ENCODE measurements at regions not wholly inside any gene's neighbourhood (a gene's known extent, or its start where the extent isn't known, plus 50 kb on each side); places are given as distances from the start of the nearest gene placed in this dataset.

DNA sequence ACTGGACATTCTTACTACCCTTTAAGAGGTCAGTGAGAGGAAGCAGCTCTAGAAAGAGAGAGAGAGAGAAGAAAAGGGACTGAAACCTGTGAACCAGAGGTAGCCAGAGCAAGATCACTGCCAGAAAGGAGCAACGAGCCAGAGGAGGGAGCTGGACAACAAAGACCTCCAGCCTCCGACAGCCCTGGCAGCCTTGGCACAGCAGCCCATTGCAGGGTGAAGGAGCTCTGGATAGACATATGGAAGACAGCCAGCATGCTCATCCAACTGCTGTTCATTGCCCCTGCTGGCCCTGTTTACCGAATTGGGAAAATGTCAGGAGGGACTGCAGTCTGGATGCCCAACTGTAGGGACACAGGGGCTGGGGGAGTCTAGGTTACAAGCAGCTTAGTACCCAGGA lies 228.4 kb upstream of the SLC35G4 start:
- Histone ChIP-seq H3K4me1 (ENCODE audit: insufficient read depth, insufficient read length) (no peaks in the 10 kb centered on the region), H3K4me3 (ENCODE audit: insufficient read length, low read depth) (no peak overlapping the region), H3K27me3 (ENCODE audit: insufficient read depth, insufficient read length) (no peaks in the 10 kb centered on the region), H3K9ac (ENCODE audit: insufficient read length, low read depth) (no peak overlapping the region), H3K36me3 (ENCODE audit: insufficient read depth, insufficient read length, low read length) (no peaks in the 10 kb centered on the region), H3K9me3 (ENCODE audit: insufficient read depth, low read length) (no peaks in the 10 kb centered on the region; the same call in 1 of the 2 replicates)
- TF ChIP-seq YY1 (IDR thresholded peaks at IDR 0.05; ENCODE audit: insufficient read depth, insufficient read length) (no peak), ZNF274 (IDR thresholded peaks at IDR 0.05; ENCODE audit: low read depth, low read length) (no peak), SUZ12 (IDR thresholded peaks at IDR 0.05; ENCODE audit: extremely low read depth, insufficient read depth, insufficient read length) (no peak)
- DNase-seq (ENCODE audit: low read depth, low spot score) = no peak

- no peak for TF ChIP-seq YY1 (IDR thresholded peaks at IDR 0.05; ENCODE audit: insufficient read depth, insufficient read length)
- TF ChIP-seq ZNF274 (IDR thresholded peaks at IDR 0.05; ENCODE audit: low read depth, low read length) = no peak
- no peak for TF ChIP-seq SUZ12 (IDR thresholded peaks at IDR 0.05; ENCODE audit: extremely low read depth, insufficient read depth, insufficient read length)
- Histone ChIP-seq H3K4me3 (ENCODE audit: insufficient read length, low read depth) (no peak overlapping the region), H3K27me3 (ENCODE audit: insufficient read depth, insufficient read length) (no peaks in the 10 kb centered on the region), H3K4me1 (ENCODE audit: insufficient read depth, insufficient read length) (no peaks in the 10 kb centered on the region), H3K36me3 (ENCODE audit: insufficient read depth, insufficient read length, low read length) (no peaks in the 10 kb centered on the region), H3K9me3 (ENCODE audit: insufficient read depth, low read length) (no peaks in the 10 kb centered on the region; the same call in 1 of the 2 replicates), H3K9ac (ENCODE audit: insufficient read length, low read depth) (no peak overlapping the region)
- no peak for DNase-seq (ENCODE audit: low read depth, low spot score)
Measured at GRCh38 chr18:11379660-11380059, 229.7 kb upstream of the SLC35G4 start.

DNA sequence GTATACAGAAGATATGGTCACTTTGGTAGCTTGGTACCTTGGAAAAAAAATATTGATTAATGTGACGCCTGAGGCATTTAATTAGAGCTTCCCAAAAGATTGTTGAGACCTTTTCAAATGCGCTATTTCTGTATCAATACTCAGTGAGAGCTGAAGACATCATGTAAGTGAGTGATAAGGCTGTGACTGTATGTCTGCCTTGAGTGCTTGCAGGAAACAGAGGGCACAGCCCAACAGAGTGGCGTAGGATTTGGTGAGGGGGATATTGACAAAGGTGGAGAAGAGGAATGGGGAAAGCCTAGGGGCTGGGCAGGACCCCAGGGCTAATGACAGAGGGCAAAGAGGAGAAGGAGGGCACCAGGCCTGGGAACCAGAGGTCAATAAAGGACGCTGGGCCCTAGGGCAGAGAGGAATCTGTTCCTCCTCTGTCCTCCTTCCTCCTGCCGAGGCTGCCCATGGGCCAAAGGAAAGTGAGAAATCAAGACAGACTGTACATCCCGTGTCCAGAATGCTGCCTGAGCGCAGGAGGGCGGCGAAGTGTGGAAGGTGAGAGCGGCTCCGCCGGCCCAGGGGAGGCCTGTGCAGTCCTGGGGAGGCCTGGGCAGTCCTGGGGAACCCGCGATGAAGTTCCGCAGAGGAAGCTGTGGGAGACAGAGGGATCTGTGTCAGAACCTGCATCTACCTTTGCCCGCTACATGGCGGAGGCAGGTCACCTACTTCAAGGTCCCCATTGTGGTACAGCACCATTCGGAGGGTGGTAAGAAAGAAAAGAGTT lies 228.6 kb upstream of the PIEZO2 start:
- Histone ChIP-seq H3K4me1 (ENCODE audit: insufficient read depth, insufficient read length) (no peaks in the 10 kb centered on the region), H3K9ac (ENCODE audit: insufficient read length, low read depth) (no peak overlapping the region), H3K9me3 (ENCODE audit: insufficient read depth, low read length) (no peaks in the 10 kb centered on the region; the same call in 1 of the 2 replicates), H3K4me3 (ENCODE audit: insufficient read length, low read depth) (no peak overlapping the region), H3K36me3 (ENCODE audit: insufficient read depth, insufficient read length, low read length) (no peaks in the 10 kb centered on the region), H3K27me3 (ENCODE audit: insufficient read depth, insufficient read length) (no peaks in the 10 kb centered on the region)
- TF ChIP-seq SUZ12 (IDR thresholded peaks at IDR 0.05; ENCODE audit: extremely low read depth, insufficient read depth, insufficient read length) (no peak), ZNF274 (IDR thresholded peaks at IDR 0.05; ENCODE audit: low read depth, low read length) (no peak), YY1 (IDR thresholded peaks at IDR 0.05; ENCODE audit: insufficient read depth, insufficient read length) (no peak)
- DNase-seq (ENCODE audit: low read depth, low spot score) = no peak

DNA sequence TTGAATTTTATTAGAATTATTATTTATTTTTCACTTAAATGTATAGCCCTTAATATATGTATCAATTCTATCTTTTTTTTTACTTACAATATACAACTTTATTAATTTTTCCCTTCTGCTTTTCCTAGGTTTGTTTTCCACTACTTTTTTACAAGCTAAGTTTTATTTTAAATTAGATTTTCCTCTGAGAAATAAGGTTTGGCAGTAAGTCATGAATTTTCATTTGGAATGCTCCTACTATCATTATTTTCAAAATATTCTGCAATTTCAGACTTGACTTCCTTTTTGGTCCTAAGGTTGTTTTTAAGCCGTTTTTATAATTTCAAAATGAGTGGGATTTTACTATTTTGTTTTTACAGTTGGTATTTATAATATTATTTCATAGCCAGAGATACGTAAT lies 222.8 kb upstream of the PIEZO2 start:
- Histone ChIP-seq H3K27me3 (ENCODE audit: insufficient read depth, insufficient read length) (no peaks in the 10 kb centered on the region), H3K36me3 (ENCODE audit: insufficient read depth, insufficient read length, low read length) (no peaks in the 10 kb centered on the region), H3K9ac (ENCODE audit: insufficient read length, low read depth) (no peak overlapping the region), H3K4me3 (ENCODE audit: insufficient read length, low read depth) (no peak overlapping the region), H3K4me1 (ENCODE audit: insufficient read depth, insufficient read length) (no peaks in the 10 kb centered on the region), H3K9me3 (ENCODE audit: insufficient read depth, low read length) (no peaks in the 10 kb centered on the region)
- DNase-seq (ENCODE audit: low read depth, low spot score) = no peak
- TF ChIP-seq YY1 (IDR thresholded peaks at IDR 0.05; ENCODE audit: insufficient read depth, insufficient read length) (no peak), SUZ12 (IDR thresholded peaks at IDR 0.05; ENCODE audit: extremely low read depth, insufficient read depth, insufficient read length) (no peak), ZNF274 (IDR thresholded peaks at IDR 0.05; ENCODE audit: low read depth, low read length) (no peak)

- no peak for DNase-seq (ENCODE audit: low read depth, low spot score)
- TF ChIP-seq YY1 (IDR thresholded peaks at IDR 0.05; ENCODE audit: insufficient read depth, insufficient read length) (no peak), SUZ12 (IDR thresholded peaks at IDR 0.05; ENCODE audit: extremely low read depth, insufficient read depth, insufficient read length) (no peak), ZNF274 (IDR thresholded peaks at IDR 0.05; ENCODE audit: low read depth, low read length) (no peak)
- Histone ChIP-seq H3K9ac (ENCODE audit: insufficient read length, low read depth) (no peak overlapping the region), H3K4me3 (ENCODE audit: insufficient read length, low read depth) (no peak overlapping the region), H3K4me1 (ENCODE audit: insufficient read depth, insufficient read length) (no peaks in the 10 kb centered on the region), H3K27me3 (ENCODE audit: insufficient read depth, insufficient read length) (no peaks in the 10 kb centered on the region), H3K9me3 (ENCODE audit: insufficient read depth, low read length) (no peaks in the 10 kb centered on the region), H3K36me3 (ENCODE audit: insufficient read depth, insufficient read length, low read length) (no peaks in the 10 kb centered on the region)
Measured at GRCh38 chr18:11369556-11369955, 220.2 kb upstream of the PIEZO2 start.

DNA sequence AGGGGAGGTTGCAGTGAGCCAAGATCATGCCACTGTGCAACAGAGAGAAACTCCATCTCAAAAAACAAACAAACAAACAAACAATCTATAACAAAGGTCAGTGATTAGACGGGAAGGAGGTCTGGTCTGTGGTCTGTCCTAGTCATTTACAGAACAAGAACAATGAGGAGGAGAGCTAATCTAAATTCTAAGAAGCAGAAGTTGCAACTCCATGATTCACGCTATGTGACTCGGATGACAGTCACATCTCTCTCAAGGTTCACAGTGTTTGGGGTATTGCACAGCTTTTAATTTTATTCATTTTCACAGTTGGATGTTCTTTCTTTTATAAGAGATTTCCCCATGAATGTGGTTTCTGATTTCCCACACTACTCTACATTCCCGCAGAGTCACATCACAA lies 218.7 kb upstream of the PIEZO2 start:
- Histone ChIP-seq H3K4me3 (ENCODE audit: insufficient read length, low read depth) (no peak overlapping the region), H3K9ac (ENCODE audit: insufficient read length, low read depth) (no peak overlapping the region), H3K27me3 (ENCODE audit: insufficient read depth, insufficient read length) (no peaks in the 10 kb centered on the region), H3K4me1 (ENCODE audit: insufficient read depth, insufficient read length) (no peaks in the 10 kb centered on the region), H3K9me3 (ENCODE audit: insufficient read depth, low read length) (no peaks in the 10 kb centered on the region), H3K36me3 (ENCODE audit: insufficient read depth, insufficient read length, low read length) (no peaks in the 10 kb centered on the region)
- no peak for DNase-seq (ENCODE audit: low read depth, low spot score)
- no peak for TF ChIP-seq YY1 (IDR thresholded peaks at IDR 0.05; ENCODE audit: insufficient read depth, insufficient read length)
- no peak for TF ChIP-seq ZNF274 (IDR thresholded peaks at IDR 0.05; ENCODE audit: low read depth, low read length)
- no peak for TF ChIP-seq SUZ12 (IDR thresholded peaks at IDR 0.05; ENCODE audit: extremely low read depth, insufficient read depth, insufficient read length)

DNA sequence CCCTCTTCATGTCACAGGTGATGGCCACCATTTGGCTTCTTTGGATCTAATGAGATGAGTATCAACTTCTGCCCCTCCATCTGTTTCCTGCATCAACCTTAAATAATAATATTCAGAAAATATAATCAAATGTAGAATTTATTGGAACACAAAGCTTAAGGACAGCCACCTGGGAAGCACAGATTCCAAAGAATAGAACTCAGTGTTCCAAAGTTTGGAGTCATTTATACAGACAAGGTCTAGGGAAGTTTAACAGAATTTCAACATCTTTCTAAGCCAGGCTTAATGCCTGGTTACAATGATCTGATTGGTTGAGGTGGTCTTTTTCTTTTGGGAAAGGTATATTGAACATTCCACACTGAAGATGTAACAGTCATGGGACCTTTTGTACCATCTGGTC lies 218.0 kb upstream of the PIEZO2 start:
- H3K4me3 ChIP-seq (ENCODE audit: insufficient read length, low read depth) = no peak overlapping the region

More for the DNA sequence above, 218.0 kb upstream of the PIEZO2 start:
- H3K9me3 ChIP-seq (ENCODE audit: insufficient read depth, low read length) = no peaks in the 10 kb centered on the region; the same call in 1 of the 2 replicates
- TF ChIP-seq ZNF274 (IDR thresholded peaks at IDR 0.05; ENCODE audit: low read depth, low read length) = no peak
- TF ChIP-seq SUZ12 (IDR thresholded peaks at IDR 0.05; ENCODE audit: extremely low read depth, insufficient read depth, insufficient read length) = no peak
- TF ChIP-seq YY1 (IDR thresholded peaks at IDR 0.05; ENCODE audit: insufficient read depth, insufficient read length) = no peak
- H3K4me1 ChIP-seq (ENCODE audit: insufficient read depth, insufficient read length) = no peaks in the 10 kb centered on the region
- H3K27me3 ChIP-seq (ENCODE audit: insufficient read depth, insufficient read length) = no peaks in the 10 kb centered on the region
- DNase-seq (ENCODE audit: low read depth, low spot score) = no peak
- no peaks in the 10 kb centered on the region for H3K36me3 ChIP-seq (ENCODE audit: insufficient read depth, insufficient read length, low read length)
- H3K9ac ChIP-seq (ENCODE audit: insufficient read length, low read depth) = no peak overlapping the region
